Loucy (cell line): ENCODE measurements at regions not wholly inside any gene's neighbourhood (a gene's known extent, or its start where the extent isn't known, plus 50 kb on each side); places are given as distances from the start of the nearest gene placed in this dataset.
"Not testable (repeated sequence)": the region's sequence is repeated elsewhere in the genome, so short reads cannot be mapped to it uniquely, and the experiment has no call there.

Source experiments
- CTCF ChIP-seq: fragments of 200-600 bp; sonication (generic); conservative IDR thresholded peaks from 2 replicates; pipeline ENCODE4 v1.5.1; 2014; ENCODE audit warnings: mild to moderate bottlenecking, antibody characterized with exemption, low read length
- EZH2phosphoT487 ChIP-seq: fragments of 200-600 bp; IDR thresholded peaks from 2 replicates; pipeline ENCODE4 v1.6.1; 2018; ENCODE audit warnings: antibody characterized with exemption, mild to moderate bottlenecking, moderate library complexity, borderline replicate concordance

DNA sequence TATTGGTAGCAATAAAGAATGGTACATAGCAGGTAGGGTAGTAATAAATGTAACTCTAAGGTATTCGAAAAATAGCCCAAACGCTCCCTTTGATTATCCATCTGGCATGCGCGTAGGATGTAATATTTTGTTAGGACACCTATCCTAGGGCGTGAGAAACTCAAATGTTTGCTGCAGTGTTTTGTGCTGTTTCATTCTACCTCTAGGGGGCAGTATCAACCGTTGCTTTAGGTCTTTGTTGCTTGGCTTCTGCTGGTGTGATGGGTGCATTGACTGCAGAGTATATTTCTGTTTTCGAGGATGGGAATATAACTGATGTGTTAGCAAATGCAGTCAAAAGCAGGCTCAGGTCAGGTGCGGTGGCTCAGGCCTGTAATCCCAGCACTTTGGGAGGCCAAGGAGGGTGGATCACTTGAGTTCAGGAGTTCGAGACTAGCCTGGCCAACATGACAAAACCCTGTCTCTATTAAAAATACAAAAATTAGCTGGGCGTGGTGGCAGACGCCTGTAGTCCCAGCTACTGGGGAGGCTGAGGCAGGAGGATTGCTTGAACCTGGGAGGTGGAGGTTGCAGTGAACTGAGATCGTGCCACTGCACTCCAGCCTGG, 55.7 kb downstream of the KATNIP start:
- TF ChIP-seq CTCF: peak; percentile 86
- TF ChIP-seq EZH2phosphoT487: not testable (repeated sequence)
